ENCODE measurements at regions not wholly inside any gene's neighbourhood (a gene's known extent, or its start where the extent isn't known, plus 50 kb on each side); places are given as distances from the start of the nearest gene placed in this dataset.

DNA sequence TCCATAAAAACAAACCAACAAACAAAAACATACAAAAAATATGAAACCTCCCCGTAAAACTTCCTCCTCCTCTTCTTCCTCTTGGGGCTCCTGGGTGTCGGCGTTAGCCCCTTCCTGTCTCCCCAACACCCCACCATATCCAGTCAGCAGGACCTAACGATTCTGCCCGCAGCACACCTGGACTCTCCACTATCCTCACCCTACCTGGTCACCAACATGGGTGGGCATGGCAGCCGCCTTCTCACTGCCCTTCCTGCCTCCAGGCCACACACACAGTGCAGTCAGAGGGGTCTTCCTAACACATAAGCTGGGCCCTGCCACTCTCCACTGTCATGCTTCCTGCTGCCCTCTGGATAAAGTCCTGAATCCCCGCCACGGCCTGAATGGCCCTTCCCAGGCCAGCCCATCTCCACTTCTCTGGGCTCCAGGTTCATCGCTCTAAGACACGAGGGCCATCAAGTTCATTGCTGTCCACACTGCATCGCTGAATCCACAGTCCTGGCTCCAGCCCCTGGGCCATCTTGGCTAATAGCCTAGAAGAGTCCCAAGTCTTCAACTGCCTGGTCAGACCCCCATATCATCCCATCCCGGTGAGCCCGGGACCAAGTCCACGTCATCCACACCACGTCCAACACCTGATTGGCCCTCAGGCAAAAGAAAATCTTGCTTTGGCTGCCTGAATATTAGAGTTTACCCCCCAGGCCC is 76.2 kb downstream of the IGLL1 start:
- H3K27me3 ChIP-seq (replicated peaks; ENCODE audit: insufficient read depth, low read depth, low read length, poor library complexity): no peaks in the 10 kb centered on the region
- H3K4me3 ChIP-seq (ENCODE audit: low read depth, low read length, poor library complexity, severe bottlenecking): no peak overlapping the region
- BruUV-seq (replicated peaks): no TSS peak
- intact Hi-C loops (cut with micrococcal nuclease; ENCODE audit: unreplicated experiment): no loop called here
- H3K27ac ChIP-seq (ENCODE audit: low read depth, low read length, poor library complexity, severe bottlenecking): no peak overlapping the region
- no peaks in the 10 kb centered on the region for H3K36me3 ChIP-seq (ENCODE audit: insufficient read depth, low read length, poor library complexity, severe bottlenecking)
- DNase-seq (ENCODE audit: low spot score): no peak
- no peak for TF ChIP-seq EZH2 (IDR thresholded peaks at IDR 0.05; ENCODE audit: borderline replicate concordance, low read depth, low read length, poor library complexity, severe bottlenecking)
- TF ChIP-seq, protein P1, sequence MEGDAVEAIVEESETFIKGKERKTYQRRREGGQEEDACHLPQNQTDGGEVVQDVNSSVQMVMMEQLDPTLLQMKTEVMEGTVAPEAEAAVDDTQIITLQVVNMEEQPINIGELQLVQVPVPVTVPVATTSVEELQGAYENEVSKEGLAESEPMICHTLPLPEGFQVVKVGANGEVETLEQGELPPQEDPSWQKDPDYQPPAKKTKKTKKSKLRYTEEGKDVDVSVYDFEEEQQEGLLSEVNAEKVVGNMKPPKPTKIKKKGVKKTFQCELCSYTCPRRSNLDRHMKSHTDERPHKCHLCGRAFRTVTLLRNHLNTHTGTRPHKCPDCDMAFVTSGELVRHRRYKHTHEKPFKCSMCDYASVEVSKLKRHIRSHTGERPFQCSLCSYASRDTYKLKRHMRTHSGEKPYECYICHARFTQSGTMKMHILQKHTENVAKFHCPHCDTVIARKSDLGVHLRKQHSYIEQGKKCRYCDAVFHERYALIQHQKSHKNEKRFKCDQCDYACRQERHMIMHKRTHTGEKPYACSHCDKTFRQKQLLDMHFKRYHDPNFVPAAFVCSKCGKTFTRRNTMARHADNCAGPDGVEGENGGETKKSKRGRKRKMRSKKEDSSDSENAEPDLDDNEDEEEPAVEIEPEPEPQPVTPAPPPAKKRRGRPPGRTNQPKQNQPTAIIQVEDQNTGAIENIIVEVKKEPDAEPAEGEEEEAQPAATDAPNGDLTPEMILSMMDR (conservative IDR thresholded peaks at IDR 0.05; ENCODE audit: low read depth, low read length): no peak
- no peaks in the 10 kb centered on the region for H3K4me1 ChIP-seq (ENCODE audit: insufficient read depth, low read length, poor library complexity, severe bottlenecking)
- no peaks in the 10 kb centered on the region for H3K9me3 ChIP-seq (ENCODE audit: low read depth, low read length, poor library complexity, severe bottlenecking)
- ChIA-PET CTCF (no interaction called here), POLR2A (ENCODE audit: low non-redundant PET) (no interaction called here)

DNA sequence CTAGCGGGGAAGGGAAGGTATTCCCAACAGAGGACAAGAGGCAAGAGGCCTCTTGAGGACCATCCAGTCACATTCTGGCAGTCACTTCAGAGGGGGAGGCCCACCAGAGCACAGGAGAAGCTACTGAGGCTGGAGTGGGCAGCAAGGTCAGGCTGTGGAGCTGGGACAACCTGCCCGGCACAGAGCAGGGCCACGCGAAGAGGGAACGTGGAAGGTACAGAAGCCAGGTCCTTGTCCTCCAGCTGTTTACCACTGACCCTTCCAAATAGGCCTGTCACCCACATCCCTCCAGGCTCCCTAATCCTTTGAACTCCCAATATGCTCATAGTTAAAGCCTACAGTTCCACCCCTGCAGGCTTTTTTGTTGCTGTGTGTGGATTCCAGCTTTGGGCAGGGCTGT is 76.9 kb downstream of the IGLL1 start:
- TF ChIP-seq EZH2 (IDR thresholded peaks at IDR 0.05; ENCODE audit: borderline replicate concordance, low read depth, low read length, poor library complexity, severe bottlenecking): no peak
- TF ChIP-seq, protein P1 (conservative IDR thresholded peaks at IDR 0.05; ENCODE audit: low read depth, low read length): no peak
- intact Hi-C loops (cut with micrococcal nuclease; ENCODE audit: unreplicated experiment): no loop called here
- BruUV-seq (replicated peaks): no TSS peak

DNA sequence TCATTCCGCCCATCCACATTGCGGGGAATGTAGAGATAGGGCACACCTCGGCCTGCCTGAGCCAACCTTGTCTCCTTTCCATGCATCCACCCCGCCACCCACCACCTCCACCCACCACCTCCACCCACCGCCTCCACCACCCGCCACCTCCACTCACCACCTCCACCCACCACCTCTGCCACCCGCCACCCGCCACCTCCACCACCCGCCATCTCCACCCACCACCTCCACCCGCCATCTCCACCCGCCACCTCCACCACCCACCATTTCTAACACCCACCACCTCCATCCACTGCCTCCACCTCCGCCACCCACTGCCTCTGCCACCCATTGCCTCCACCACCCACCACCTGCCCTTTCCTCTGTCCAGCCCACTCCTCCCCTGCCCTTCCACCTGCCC is 78.4 kb downstream of the IGLL1 start:
- POLR2A ChIA-PET (ENCODE audit: low non-redundant PET): no interaction called here
- no TSS peak for BruUV-seq (replicated peaks)
- Histone ChIP-seq H3K27ac (ENCODE audit: low read depth, low read length, poor library complexity, severe bottlenecking) (no peak overlapping the region), H3K27me3 (replicated peaks; ENCODE audit: insufficient read depth, low read depth, low read length, poor library complexity) (no peaks in the 10 kb centered on the region), H3K36me3 (ENCODE audit: insufficient read depth, low read length, poor library complexity, severe bottlenecking) (no peaks in the 10 kb centered on the region), H3K9me3 (ENCODE audit: low read depth, low read length, poor library complexity, severe bottlenecking) (no peaks in the 10 kb centered on the region), H3K4me3 (ENCODE audit: low read depth, low read length, poor library complexity, severe bottlenecking) (no peak overlapping the region), H3K4me1 (ENCODE audit: insufficient read depth, low read length, poor library complexity, severe bottlenecking) (no peaks in the 10 kb centered on the region)
- intact Hi-C loops (cut with micrococcal nuclease; ENCODE audit: unreplicated experiment): no loop called here
- no peak for DNase-seq (ENCODE audit: low spot score)
- TF ChIP-seq, protein P1 (conservative IDR thresholded peaks at IDR 0.05; ENCODE audit: low read depth, low read length): no peak
- no peak for TF ChIP-seq EZH2 (IDR thresholded peaks at IDR 0.05; ENCODE audit: borderline replicate concordance, low read depth, low read length, poor library complexity, severe bottlenecking)
- CTCF ChIA-PET: no interaction called here

More for the DNA sequence above, 76.9 kb downstream of the IGLL1 start:
- Histone ChIP-seq H3K4me3 (ENCODE audit: low read depth, low read length, poor library complexity, severe bottlenecking) (no peak overlapping the region), H3K9me3 (ENCODE audit: low read depth, low read length, poor library complexity, severe bottlenecking) (no peaks in the 10 kb centered on the region), H3K4me1 (ENCODE audit: insufficient read depth, low read length, poor library complexity, severe bottlenecking) (no peaks in the 10 kb centered on the region), H3K27ac (ENCODE audit: low read depth, low read length, poor library complexity, severe bottlenecking) (no peak overlapping the region), H3K27me3 (replicated peaks; ENCODE audit: insufficient read depth, low read depth, low read length, poor library complexity) (no peaks in the 10 kb centered on the region), H3K36me3 (ENCODE audit: insufficient read depth, low read length, poor library complexity, severe bottlenecking) (no peaks in the 10 kb centered on the region)
- ChIA-PET CTCF (no interaction called here), POLR2A (ENCODE audit: low non-redundant PET) (no interaction called here)
- no peak for DNase-seq (ENCODE audit: low spot score)
